ENCODE measurements at regions not wholly inside any gene's neighbourhood (a gene's known extent, or its start where the extent isn't known, plus 50 kb on each side); places are given as distances from the start of the nearest gene placed in this dataset.
"Not testable (repeated sequence)": the region's sequence is repeated elsewhere in the genome, so short reads cannot be mapped to it uniquely, and the experiment has no call there.

DNA sequence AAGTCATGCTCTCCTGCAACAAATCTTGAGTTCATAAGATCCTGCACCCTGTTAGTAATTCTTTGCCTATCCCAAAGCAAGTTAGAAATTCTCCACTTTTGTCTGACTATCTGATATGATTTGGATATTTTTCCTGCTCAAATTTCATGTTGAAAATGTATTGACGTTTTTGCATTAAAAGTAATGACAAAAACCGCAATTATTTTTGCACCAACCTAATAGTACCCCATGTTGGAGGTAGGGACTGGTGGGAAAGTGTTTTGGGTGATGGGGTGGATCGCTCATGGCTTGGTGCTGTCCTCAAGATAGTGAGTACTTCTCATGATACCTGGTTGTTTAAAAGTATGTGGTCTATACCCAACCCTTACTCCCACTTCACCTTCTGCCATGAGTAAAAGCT, 713.4 kb downstream of the CDH18 start:
- no peak for DNase-seq

- no peak for DNase-seq
Observed at GRCh38 chr5:19285286-19285685, 702.7 kb downstream of the CDH18 start.

GRCh38 chr5:19287548-19288277, 700.3 kb downstream of the CDH18 start:
- not testable (repeated sequence) for DNase-seq

GRCh38 chr5:19288311-19288710, 699.7 kb downstream of the CDH18 start:
- DNase-seq, result not testable (repeated sequence)

DNA sequence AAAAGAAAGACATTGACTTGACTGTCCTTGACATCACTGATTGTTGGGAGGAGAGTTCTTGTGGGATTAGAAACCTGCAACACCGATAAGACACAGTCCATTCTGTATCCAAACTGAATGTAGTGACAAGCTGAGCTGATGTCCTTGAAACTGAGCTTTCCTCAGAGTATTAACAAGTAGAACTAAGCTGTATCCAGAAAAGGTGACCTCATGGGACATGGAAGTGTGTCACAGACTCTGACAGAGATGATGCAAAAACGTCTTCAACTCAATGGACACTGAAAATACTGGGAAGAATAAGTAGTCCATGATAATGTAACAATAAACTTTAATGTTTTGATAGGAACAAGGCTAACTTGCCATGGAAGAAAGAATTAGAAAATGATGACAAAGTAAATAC, 690.1 kb downstream of the CDH18 start:
- DNase-seq, result no peak

DNA sequence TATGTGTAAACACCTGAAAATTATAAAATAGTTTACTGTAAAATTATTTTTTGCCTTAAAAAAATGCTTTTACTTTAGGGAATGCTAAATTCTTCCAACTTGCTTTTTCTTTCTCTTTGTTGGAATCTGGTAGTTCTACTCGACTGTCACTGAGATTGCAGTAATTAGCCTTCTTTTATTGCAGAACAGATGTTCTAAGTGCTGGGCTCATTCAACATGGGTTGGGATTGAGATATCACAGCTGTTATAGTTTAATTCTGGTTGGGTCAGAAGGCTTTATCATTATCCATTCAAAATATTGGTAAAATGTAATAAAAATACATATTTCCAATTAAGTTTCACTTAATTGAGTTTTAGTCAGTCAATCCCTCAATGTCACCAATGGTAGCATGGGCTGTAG, 686.7 kb downstream of the CDH18 start:
- DNase-seq, result no peak

DNA sequence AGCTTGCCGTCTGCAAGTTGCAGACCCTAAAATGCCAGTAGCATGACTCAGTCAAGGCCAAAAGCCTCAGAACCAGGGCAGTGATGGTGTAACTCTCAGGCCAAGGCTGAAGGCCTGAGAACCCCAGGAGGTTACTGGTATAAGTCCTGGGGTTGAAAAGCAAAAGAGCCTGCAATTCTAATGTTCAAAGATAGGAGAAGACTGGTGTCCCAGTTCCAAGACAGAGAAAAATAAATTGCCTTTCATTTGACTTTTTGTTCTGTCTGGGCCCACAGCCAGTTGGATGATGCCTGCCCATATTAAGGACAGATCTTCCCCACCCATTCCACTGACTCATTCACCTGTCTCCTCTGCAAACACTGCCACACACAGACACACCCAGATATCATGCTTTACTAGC, 673.2 kb downstream of the CDH18 start:
- no peak for DNase-seq

- no peak for DNase-seq
Observed at GRCh38 chr5:19319252-19319651, 668.7 kb downstream of the CDH18 start.

DNA sequence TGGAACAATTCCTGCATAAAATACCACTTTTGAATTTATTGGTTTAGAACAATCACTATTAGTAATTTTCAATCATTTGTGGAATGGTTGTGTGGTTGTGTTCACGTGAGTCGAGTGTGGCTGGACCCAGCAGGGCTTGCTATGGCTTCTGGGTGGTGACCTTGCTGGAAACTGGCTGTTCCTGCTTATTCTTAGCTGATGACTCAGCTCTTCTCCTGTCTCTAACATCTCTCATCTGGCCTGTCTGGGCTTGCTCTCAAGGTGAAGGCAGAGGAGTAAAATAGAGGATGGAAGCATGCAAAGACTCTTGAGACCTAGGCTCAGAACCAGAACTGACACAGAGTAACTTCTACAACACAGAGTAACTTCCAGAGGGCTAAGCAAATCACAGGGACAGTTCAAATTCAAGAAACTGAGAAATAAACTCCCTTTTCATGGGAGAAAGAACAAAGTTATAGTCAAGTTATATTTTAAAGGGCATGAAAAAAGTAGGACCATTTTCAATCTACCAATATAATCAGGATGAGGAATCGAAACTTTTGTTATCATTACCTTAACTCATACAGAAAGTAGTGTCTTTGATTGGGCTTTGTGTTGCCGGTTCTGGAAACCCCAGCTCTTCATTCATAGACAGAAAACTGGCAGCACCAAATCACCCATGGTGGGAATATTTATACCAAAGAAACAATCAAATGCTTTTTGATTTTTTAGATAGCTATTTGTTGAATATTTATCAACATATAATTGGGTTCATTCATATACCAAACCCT, 665.1 kb downstream of the CDH18 start:
- DNase-seq, result no peak

DNA sequence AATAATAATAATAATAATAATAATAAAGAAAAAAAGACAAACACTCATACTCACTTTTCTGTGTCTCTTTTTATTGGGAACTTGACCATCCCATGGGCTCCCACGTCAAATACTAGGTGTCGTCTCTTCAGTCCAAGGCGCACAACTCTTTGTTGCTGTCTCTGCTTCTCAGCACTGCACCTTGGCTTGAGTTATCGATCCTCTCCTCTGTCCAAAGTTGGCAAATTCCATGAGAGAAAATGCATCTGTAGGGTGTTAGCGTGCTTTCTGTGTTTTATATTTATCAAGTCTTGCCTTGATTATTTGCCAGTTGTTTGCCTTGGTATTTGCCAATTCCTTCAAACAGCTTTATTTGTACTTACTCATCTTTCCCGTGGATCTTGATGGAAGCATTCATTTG, 653.7 kb downstream of the CDH18 start:
- DNase-seq, result no peak

- no peak for DNase-seq
Observed at GRCh38 chr5:19342942-19343341, 645.1 kb downstream of the CDH18 start.

DNA sequence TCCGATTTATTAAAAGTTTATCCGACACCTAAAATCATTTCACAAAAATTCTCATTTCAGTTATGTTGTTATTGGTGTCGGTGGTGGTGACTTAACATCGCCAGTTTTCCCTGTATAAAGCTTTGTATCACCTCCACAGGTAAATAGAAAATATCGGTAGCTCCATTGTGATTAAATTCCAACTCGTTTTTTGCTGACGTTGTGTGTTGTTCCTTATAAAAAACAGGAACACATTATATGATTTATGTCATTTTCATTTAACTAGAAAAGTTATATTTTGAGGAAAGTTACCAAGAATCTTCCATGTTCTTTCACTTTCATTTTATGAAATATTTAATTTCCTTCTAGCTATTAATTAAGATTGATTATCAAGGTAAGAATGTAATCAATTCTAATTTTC, 635.9 kb downstream of the CDH18 start:
- DNase-seq, result no peak

GRCh38 chr5:19369048-19369447, 619.0 kb downstream of the CDH18 start:
- DNase-seq, result no peak

DNA sequence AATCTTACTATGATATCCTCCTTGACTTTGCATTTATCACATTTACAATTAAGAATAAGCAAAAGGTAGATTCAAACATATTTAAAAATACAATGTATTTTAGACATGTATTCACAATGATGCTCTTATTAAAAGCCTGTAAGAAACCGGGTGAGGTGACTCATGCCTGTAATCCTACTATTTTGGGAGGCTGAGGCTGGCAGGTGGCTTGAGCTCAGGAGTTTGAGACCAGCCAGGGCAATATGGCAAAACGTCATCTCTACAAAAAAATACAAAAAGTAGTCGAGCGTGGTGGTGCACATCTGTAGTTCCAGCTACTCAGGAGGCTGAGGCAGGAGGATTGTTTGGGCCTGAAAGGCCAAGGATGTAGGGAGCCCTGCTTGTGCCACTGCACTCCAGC, 618.4 kb downstream of the CDH18 start:
- no peak for DNase-seq

DNA sequence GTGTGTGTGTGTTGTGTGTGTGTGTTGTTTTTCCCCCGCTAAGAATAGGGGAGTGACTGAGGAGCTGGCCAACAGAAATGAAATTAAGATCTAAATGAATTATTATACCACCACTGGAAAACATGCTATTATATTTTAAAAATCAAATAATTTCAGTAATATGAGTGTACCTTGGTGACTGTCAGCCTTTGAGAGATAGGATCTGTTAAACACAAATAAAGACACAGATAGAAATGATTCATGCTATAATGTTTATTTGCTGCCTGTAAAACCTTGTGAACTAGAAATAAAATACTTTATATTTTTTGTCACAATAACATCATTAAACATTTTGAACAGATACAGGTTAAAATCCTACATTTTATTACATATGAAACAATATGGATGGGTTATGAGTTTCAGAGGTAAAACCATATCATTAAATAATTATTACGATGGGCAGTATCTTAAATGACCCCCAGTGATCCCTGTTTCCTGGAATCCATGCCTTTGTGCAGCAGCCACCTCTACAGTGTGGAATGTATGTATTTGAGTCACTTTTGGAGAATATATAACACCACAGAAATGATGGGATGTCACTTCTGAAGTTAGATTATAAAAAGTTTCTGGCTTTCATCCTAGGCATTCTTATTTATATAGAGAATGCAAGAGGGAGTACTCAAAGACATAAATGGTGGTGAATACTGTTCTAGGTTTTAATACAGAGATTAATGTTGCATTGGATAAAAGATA, 617.2 kb downstream of the CDH18 start:
- DNase-seq, result no peak

- DNase-seq, result no peak
Observed at GRCh38 chr5:19388391-19388790, 599.6 kb downstream of the CDH18 start.

- no peak for DNase-seq
Observed at GRCh38 chr5:19401032-19401431, 587.0 kb downstream of the CDH18 start.

DNA sequence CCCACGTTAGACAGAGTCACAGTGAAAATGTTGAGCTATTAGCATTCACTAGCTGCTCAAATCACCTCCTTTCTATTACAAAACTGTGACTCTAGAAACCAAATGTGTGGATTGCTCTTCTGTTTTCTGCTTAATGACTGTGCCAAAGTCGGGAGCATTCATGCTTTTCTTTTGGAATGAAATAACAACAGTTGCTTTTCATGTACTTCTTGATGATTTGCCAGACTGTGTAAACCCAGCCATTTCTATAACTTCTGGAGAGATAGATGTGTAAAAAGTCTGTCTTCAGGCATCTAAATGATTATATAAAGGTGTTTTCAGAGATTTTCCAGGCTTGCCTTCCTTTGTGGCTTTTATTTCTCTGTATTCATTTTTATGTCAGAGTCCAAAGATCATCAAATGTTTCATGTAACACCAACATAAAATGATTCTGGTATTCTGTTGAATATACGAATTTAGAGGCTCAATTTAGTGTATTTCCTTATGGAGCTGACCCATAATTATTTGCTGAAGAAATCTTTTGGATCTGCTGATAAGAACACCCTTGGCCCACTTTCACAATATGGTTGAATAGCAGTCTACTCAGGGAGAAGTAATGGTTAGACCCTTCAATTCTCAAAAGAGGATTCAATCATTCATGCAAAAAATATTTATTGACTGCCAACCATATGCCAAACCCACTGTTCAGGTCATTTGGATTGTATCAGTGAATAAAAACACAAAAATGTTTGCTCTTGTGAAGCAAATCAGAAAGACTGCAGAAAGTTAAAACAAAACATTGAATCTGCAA, 581.2 kb downstream of the CDH18 start:
- DNase-seq, result no peak

DNA sequence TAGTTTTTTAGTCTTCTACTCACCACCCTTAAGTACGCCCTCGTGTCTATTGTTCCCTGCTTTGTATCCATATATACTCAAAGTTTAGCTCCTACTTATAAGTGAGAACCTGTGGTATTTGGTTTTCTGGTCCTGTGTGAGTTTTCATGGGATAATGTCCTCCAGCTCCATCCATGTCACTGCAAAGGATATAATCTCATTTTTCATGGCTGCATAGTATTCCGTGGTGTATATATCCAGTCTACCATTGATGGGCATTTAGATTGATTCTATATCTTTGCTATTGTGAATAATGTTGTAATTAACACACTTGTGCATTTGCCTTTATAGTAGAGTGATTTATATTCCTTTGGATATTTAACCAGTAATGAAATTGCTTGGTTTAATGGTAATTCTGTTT, 579.9 kb downstream of the CDH18 start:
- no peak for DNase-seq

DNA sequence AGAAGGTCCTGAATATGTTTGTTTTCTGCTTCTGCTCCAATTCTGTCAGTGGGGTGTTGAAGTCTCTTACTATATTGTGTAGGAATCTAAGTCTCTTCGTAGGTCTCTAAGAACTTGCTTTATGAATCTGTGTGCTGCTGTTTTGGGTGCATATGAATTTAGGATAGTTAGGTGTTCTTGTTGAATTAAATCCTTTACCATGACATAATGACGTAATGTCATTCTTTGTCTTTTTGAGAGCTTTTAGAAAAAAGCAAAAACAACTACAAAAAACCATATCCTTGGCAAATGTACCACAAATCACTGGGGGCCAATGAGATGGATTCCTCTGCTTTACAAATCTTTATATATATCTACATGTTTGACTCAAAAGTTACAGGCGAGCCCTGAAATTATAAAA, 576.1 kb downstream of the CDH18 start:
- DNase-seq, result no peak
